ENCODE measurements at regions not wholly inside any gene's neighbourhood (a gene's known extent, or its start where the extent isn't known, plus 50 kb on each side); places are given as distances from the start of the nearest gene placed in this dataset.
A peak's percentile ranks its signal among the peaks of the same experiment; 100 is the strongest.

DNA sequence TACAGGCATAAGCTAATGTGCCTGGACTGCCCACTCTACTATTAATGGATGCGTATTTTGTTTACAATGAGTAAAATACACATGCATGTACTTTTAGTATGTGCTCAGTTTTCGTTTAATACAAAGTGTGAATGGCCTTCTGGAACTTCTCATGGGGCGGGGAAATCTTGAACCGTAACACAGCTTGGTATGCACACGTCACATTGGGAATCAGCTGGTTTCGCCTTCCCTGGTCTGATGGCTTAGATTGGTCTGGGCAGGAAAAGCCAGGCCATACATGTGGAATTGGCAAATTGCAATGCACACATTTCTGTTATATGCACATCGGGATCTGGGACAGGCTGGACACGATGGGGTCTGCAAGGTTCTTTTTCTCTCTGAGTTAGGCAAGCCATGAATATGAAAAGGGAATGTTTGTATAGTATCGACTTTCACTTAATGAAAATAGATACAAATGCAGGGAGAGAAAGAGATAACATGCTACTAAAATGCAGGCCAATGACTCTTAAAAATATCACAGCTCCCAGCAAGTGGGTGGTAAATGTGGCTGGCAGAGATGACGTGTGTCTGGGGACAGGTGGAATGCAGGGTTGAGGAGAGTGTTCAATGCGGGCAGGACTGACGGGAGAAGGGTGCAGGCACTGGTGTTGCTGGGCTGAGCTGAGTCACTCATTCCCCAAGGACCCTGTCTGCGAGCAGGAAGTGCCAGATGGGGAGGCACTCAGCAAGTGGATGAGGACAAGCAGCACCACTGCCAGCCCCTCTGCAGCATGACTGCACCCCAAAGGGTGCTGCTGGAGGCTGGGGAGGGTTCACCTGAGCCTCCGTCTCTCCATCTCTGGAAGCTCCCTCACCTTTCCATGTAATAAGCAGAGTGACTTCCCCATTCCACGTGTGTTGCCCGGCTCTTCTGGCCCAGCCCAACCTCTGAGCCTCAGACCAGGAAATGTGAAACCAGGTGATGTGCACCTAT lies 204.0 kb upstream of the GPR12 start:
- TF ChIP-seq, protein P1, sequence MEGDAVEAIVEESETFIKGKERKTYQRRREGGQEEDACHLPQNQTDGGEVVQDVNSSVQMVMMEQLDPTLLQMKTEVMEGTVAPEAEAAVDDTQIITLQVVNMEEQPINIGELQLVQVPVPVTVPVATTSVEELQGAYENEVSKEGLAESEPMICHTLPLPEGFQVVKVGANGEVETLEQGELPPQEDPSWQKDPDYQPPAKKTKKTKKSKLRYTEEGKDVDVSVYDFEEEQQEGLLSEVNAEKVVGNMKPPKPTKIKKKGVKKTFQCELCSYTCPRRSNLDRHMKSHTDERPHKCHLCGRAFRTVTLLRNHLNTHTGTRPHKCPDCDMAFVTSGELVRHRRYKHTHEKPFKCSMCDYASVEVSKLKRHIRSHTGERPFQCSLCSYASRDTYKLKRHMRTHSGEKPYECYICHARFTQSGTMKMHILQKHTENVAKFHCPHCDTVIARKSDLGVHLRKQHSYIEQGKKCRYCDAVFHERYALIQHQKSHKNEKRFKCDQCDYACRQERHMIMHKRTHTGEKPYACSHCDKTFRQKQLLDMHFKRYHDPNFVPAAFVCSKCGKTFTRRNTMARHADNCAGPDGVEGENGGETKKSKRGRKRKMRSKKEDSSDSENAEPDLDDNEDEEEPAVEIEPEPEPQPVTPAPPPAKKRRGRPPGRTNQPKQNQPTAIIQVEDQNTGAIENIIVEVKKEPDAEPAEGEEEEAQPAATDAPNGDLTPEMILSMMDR (IDR thresholded peaks at IDR 0.05): no peak
- ATAC-seq: peak; percentile 60 to 63
- Histone ChIP-seq H3K4me1 (peaks cover 21% of the 10 kb centered on the region), H3K9me3 (no peaks in the 10 kb centered on the region), H3K27ac (peak overlapping the region; percentile 36), H3K36me3 (no peaks in the 10 kb centered on the region), H3K27me3 (ENCODE audit: low read depth) (no peaks in the 10 kb centered on the region), H3K4me3 (no peak overlapping the region)
- peak; percentile 37 for DNase-seq
- intact Hi-C loops (cut with DNase I): no loop called here

DNA sequence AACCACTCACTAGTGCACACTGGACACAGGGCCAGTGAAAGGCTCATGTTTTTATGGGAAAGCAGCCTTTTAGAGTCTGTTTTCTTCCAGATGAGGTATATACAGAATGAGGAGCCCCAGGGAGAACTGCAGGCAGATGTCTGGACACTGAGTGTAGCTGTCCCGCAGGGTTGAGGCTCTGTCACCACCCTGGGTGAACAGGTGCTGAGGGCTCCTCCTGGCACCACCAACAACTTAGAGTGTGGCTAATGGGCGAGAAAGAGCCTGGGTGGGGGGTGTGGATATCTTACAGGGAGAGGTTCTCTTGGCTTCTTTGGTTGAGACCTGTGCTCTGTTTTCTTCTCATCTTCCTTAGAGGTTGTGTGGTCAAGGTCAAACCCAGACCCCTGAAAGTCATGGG lies 202.1 kb upstream of the GPR12 start:
- H3K4me3 ChIP-seq: no peak overlapping the region
- peak overlapping the region; percentile 68 for H3K27ac ChIP-seq
- no peaks in the 10 kb centered on the region for H3K9me3 ChIP-seq
- TF ChIP-seq, protein P1 (IDR thresholded peaks at IDR 0.05): no peak
- no peaks in the 10 kb centered on the region for H3K36me3 ChIP-seq
- intact Hi-C loops (cut with DNase I): no loop called here
- ATAC-seq (peak in 1 of 2 donors; percentile 2), DNase-seq (no peak)
- peaks cover 13% of the 10 kb centered on the region for H3K4me1 ChIP-seq
- no peaks in the 10 kb centered on the region for H3K27me3 ChIP-seq (ENCODE audit: low read depth)

DNA sequence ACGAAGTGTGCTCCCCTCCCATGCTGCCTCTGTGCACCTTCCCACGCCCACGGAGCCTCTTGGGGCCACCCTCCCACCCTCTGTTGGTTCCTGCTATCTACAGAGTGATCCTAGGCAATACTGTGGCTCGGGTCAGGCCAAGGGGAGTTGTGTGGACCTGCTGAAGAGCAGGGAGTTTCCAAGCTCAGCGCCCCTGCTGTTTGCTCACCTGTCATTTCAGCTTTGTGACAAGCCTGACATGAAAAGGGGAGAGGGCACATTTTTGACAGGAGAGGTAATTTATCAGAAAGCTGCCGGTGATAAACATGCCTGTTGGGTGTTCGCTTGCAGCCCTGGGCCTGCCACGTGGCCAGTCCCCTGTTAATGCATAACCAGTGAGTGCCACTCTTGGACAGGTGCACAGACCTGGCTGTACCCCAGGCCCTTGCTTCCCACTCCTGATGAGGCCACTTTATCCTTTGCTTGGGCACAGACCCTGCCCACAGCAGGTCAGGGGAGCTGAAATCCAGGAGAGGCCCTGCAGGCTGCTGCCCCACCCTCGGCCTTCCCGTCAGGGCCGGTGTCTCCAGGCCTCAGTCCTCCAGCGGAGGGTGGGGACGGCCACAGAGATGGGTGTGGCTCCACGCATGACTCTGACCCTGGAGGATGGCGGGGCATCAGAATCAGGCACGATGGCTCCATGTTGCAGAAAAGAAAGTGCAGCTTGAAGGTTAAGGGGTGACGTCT lies 201.5 kb upstream of the GPR12 start:
- TF ChIP-seq, protein P1 (IDR thresholded peaks at IDR 0.05): no peak
- no peaks in the 10 kb centered on the region for H3K36me3 ChIP-seq
- peak; percentile 87 to 92 for ATAC-seq
- intact Hi-C loops (cut with DNase I): no loop called here
- no peaks in the 10 kb centered on the region for H3K27me3 ChIP-seq (ENCODE audit: low read depth)
- peak overlapping the region; percentile 68 for H3K27ac ChIP-seq
- H3K9me3 ChIP-seq: no peaks in the 10 kb centered on the region
- H3K4me3 ChIP-seq: no peak overlapping the region
- peaks cover 13% of the 10 kb centered on the region for H3K4me1 ChIP-seq
- peak; percentile 82 for DNase-seq

DNA sequence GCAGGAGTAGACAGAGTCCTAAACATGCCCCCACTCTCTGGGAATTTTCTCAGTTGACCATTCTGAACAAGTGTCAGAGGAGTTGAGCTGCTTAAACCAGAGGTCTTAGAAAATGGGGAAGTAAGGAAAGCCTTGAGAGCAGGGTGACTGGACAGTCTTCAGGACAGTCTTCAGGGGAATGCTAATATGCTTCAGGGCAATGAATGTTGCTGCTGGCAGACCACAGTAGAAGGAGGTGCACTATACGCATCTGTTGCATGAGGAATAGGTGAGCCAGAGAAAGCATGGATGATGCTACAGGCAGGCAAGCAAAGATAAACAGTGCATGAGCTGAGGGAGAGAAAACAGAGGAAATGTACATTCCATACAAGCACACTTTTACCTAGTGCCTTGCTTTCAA lies 196.6 kb upstream of the GPR12 start:
- ATAC-seq (no peak), DNase-seq (no peak)
- Histone ChIP-seq H3K4me1 (no peaks in the 10 kb centered on the region), H3K9me3 (no peaks in the 10 kb centered on the region), H3K4me3 (no peak overlapping the region), H3K27me3 (ENCODE audit: low read depth) (peaks cover 4% of the 10 kb centered on the region), H3K27ac (no peak overlapping the region), H3K36me3 (no peaks in the 10 kb centered on the region)
- TF ChIP-seq, protein P1 (IDR thresholded peaks at IDR 0.05): no peak
- intact Hi-C loops (cut with DNase I): no loop called here

DNA sequence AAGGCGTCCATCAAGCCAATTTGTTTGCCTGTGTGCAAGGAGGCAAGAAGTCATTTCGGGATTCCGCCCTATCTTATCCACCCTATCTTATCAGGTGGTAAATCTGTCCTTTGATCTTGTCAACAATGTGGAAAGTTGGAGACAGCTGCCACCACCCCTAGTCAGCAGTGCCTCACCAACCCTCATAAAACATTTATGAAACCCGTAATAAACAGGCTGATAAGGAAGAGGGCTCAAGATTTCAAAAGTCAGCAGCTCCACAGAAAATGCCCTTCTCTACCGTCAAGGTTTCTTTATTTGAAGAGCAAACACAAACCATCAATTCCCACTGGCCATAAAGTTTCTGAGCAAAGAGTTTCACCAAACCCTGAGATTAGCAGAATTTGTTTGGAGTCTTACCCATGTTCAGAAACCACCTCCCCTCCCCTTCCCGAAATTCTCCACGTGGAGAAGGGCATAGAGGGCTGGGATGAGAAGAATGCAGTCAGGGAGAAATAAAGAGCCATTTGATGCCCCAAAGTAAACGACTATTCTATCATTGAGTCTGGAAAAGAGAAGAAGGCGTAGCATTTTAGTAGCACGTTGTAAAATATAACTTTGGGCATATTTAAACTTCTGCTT lies 196.0 kb upstream of the GPR12 start:
- Histone ChIP-seq H3K4me3 (no peak overlapping the region), H3K4me1 (no peaks in the 10 kb centered on the region), H3K9me3 (no peaks in the 10 kb centered on the region), H3K36me3 (no peaks in the 10 kb centered on the region), H3K27me3 (ENCODE audit: low read depth) (peaks cover 4% of the 10 kb centered on the region), H3K27ac (no peak overlapping the region)
- ATAC-seq (no peak), DNase-seq (no peak)
- TF ChIP-seq, protein P1 (IDR thresholded peaks at IDR 0.05): no peak
- intact Hi-C loops (cut with DNase I): no loop called here

Measured in lower lobe of right lung (tissue), 2 donors.